PC-9 (cell line): ENCODE measurements at regions not wholly inside any gene's neighbourhood (a gene's known extent, or its start where the extent isn't known, plus 50 kb on each side); places are given as distances from the start of the nearest gene placed in this dataset.

Experiments
- BruUV-seq: library from RNA; stranded (reverse); fragments of 400-500 nt; replicated peaks from 2 replicates; lab custom pipeline; 2021; lab: Mats Ljungman, UMichigan
- CTCF ChIA-PET: fragments of 300-600 bp; sonication (Branson Sonifier 250); formaldehyde crosslinking; loops from one replicate; lab custom pipeline; 2022; ENCODE audit warnings: antibody characterized with exemption; lab: Charles Lee
- POLR2A ChIA-PET: fragments of 300-600 bp; sonication (Branson Sonifier 250); formaldehyde crosslinking; loops from one replicate; lab custom pipeline; 2022; ENCODE audit warnings: antibody characterized with exemption; ENCODE audit not compliant: unreplicated experiment; lab: Charles Lee
- DNase-seq, 2 experiments: peaks; one replicate each; pipeline versions ENCODE4 v3.0.0 to v3.0.0-alpha.2; 2015 to 2022; ENCODE audit warnings: mixed read lengths in 1 of 2
- H2AFZ ChIP-seq: fragments of 200-600 bp; sonication (generic); 2 replicates; pipeline ENCODE4 v1.8.1; 2017; ENCODE audit warnings: antibody characterized with exemption
- H3F3A ChIP-seq: fragments of 200-600 bp; sonication (generic); 2 replicates; pipeline ENCODE4 v1.8.1; 2017; ENCODE audit warnings: antibody characterized with exemption, mild to moderate bottlenecking, low read depth; ENCODE audit not compliant: insufficient read depth
- H3K27ac ChIP-seq: fragments of 200-600 bp; sonication (generic); 2 replicates; pipeline ENCODE4 v1.6.1; 2016; ENCODE audit warnings: mixed run types
- H3K27me3 ChIP-seq: fragments of 200-600 bp; sonication (generic); 2 replicates; pipeline ENCODE4 v1.6.1; 2016; ENCODE audit warnings: low read depth, mixed run types; ENCODE audit not compliant: insufficient read depth
- H3K36me3 ChIP-seq: fragments of 200-600 bp; sonication (generic); 2 replicates; pipeline ENCODE4 v1.6.1; 2016; ENCODE audit warnings: low read depth, mixed run types
- H3K4me1 ChIP-seq: fragments of 200-600 bp; sonication (generic); replicated peaks from 2 replicates; pipeline ENCODE4 v1.6.1; 2016; ENCODE audit warnings: mixed run types; ENCODE audit not compliant: insufficient read depth
- H3K4me2 ChIP-seq: fragments of 200-600 bp; sonication (generic); 2 replicates; pipeline ENCODE4 v1.6.1; 2017; ENCODE audit warnings: mixed run types
- H3K4me3 ChIP-seq: fragments of 200-600 bp; sonication (generic); 2 replicates; pipeline ENCODE4 v1.6.1; 2016; ENCODE audit warnings: mixed run types
- H3K79me2 ChIP-seq: fragments of 200-600 bp; sonication (generic); 2 replicates; pipeline ENCODE4 v1.6.1; 2017; ENCODE audit warnings: low read depth, mixed run types
- H3K9me2 ChIP-seq: fragments of 200-600 bp; sonication (generic); 2 replicates; pipeline ENCODE4 v1.8.1; 2017; ENCODE audit warnings: mild to moderate bottlenecking; ENCODE audit not compliant: insufficient read depth
- H3K9me3 ChIP-seq: fragments of 200-600 bp; sonication (generic); 2 replicates; pipeline ENCODE4 v1.8.1; 2016; ENCODE audit warnings: low read depth; ENCODE audit not compliant: insufficient read depth
- H4K20me1 ChIP-seq: fragments of 200-600 bp; sonication (generic); 2 replicates; pipeline ENCODE4 v1.8.1; 2017; ENCODE audit not compliant: insufficient read depth
- EZH2 ChIP-seq: fragments of 200-600 bp; sonication (generic); IDR thresholded peaks from 2 replicates; pipeline ENCODE4 v1.8.0; 2017; ENCODE audit warnings: antibody characterized with exemption, low read depth
- intact Hi-C: fragments of 100-400 bp; cut with micrococcal nuclease; formaldehyde crosslinking; loops from one replicate; pipeline ENCODE4 v1.10.0; 2022; ENCODE audit not compliant: unreplicated experiment
- TF ChIP-seq, protein P1 (sequence below): fragments of 200-600 bp; sonication (generic); conservative IDR thresholded peaks from 2 replicates; pipeline ENCODE4 v1.6.1; 2017; ENCODE audit warnings: mixed run types, antibody characterized with exemption, mild to moderate bottlenecking, moderate library complexity

DNA sequence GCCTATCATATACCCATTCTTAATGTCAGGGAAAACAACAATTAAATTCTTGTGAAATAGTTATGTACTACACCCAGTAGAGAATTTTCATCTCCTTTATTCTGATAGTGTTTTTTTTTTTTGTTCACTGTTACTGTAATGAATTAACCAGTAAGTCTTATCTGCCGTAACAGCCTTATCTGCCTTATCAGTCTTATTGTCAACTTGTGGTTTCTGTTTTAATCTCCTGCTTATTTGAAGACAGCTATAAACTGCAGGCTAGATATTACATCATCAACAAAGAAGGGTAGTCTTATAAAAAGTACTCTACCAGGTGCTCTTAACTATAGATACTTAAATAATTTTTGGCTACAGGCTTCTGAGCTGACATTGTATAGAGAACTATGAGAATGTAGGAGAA, 79.5 kb downstream of the MAGEB5 start:
- Histone ChIP-seq H2AFZ (no peak overlapping the region), H4K20me1 (no peaks in the 10 kb centered on the region), H3K9me2 (no peaks in the 10 kb centered on the region), H3K9me3 (no peaks in the 10 kb centered on the region), H3K4me3 (no peak overlapping the region), H3K27ac (no peak overlapping the region), H3F3A (no peaks in the 10 kb centered on the region), H3K4me2 (no peak overlapping the region), H3K4me1 (no peaks in the 10 kb centered on the region), H3K79me2 (no peaks in the 10 kb centered on the region), H3K36me3 (no peaks in the 10 kb centered on the region), H3K27me3 (no peaks in the 10 kb centered on the region)
- POLR2A ChIA-PET: no interaction called here
- CTCF ChIA-PET: no interaction called here
- intact Hi-C loops: no loop called here
- BruUV-seq: no TSS peak
- DNase-seq: no peak
- TF ChIP-seq, protein P1, sequence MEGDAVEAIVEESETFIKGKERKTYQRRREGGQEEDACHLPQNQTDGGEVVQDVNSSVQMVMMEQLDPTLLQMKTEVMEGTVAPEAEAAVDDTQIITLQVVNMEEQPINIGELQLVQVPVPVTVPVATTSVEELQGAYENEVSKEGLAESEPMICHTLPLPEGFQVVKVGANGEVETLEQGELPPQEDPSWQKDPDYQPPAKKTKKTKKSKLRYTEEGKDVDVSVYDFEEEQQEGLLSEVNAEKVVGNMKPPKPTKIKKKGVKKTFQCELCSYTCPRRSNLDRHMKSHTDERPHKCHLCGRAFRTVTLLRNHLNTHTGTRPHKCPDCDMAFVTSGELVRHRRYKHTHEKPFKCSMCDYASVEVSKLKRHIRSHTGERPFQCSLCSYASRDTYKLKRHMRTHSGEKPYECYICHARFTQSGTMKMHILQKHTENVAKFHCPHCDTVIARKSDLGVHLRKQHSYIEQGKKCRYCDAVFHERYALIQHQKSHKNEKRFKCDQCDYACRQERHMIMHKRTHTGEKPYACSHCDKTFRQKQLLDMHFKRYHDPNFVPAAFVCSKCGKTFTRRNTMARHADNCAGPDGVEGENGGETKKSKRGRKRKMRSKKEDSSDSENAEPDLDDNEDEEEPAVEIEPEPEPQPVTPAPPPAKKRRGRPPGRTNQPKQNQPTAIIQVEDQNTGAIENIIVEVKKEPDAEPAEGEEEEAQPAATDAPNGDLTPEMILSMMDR: no peak
- TF ChIP-seq EZH2: no peak

DNA sequence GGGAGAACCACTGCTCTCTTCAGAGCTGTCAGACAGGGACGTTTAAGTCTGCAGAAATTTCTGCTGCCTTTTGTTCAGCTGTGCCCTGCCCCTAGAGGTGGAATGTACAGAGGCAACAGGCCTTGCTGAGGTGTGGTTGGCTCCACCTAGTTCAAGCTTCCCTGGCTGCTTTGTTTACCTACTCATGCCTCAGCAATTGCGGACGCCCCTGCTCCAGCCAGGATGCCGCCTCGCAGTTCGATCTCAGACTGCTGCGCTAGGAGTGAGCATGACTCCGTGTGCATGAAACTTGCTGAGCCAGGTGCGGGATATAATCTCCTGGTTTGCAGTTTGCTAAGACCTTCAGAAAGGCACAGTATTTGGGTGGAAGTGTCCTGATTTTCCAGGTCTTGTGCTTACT, 70.9 kb downstream of the MAGEB5 start:
- intact Hi-C loops: no loop called here
- no peaks in the 10 kb centered on the region for H3K36me3 ChIP-seq
- BruUV-seq: no TSS peak
- POLR2A ChIA-PET: no interaction called here
- H3K9me3 ChIP-seq: no peaks in the 10 kb centered on the region
- no peak overlapping the region for H3K27ac ChIP-seq
- H3K9me2 ChIP-seq: no peaks in the 10 kb centered on the region
- no peak overlapping the region for H3K4me2 ChIP-seq
- no peaks in the 10 kb centered on the region for H3K79me2 ChIP-seq
- H3K27me3 ChIP-seq: no peaks in the 10 kb centered on the region
- CTCF ChIA-PET: no interaction called here
- H4K20me1 ChIP-seq: no peaks in the 10 kb centered on the region
- peak in 1 of 2 experiments; percentile 1 for DNase-seq
- H3F3A ChIP-seq: no peaks in the 10 kb centered on the region
- H3K4me1 ChIP-seq: no peaks in the 10 kb centered on the region
- no peak for TF ChIP-seq EZH2
- TF ChIP-seq, protein P1: no peak
- no peak overlapping the region for H3K4me3 ChIP-seq
- no peak overlapping the region for H2AFZ ChIP-seq
